ENCODE measurements at regions not wholly inside any gene's neighbourhood (a gene's known extent, or its start where the extent isn't known, plus 50 kb on each side); places are given as distances from the start of the nearest gene placed in this dataset.

GRCh38 chr12:111283966-111284365 lies 84.9 kb downstream of the PHETA1 start:
- no peak overlapping the region for H3K27ac Mint-ChIP-seq
- no peak for TF ChIP-seq CTCF (IDR thresholded peaks at IDR 0.05)
- no peak for DNase-seq
- no peak overlapping the region for H3K4me3 Mint-ChIP-seq
- no peaks in the 10 kb centered on the region for H3K4me1 Mint-ChIP-seq (ENCODE audit: low read depth)
- peaks cover 10% of the 10 kb centered on the region for H3K36me3 Mint-ChIP-seq (ENCODE audit: low read depth)
- peaks cover 13% of the 10 kb centered on the region for H3K9me3 Mint-ChIP-seq
- peaks cover 41% of the 10 kb centered on the region for H3K27me3 Mint-ChIP-seq (ENCODE audit: insufficient read depth)

- H3K4me3 Mint-ChIP-seq: no peak overlapping the region
- H3K4me1 Mint-ChIP-seq (ENCODE audit: low read depth): no peaks in the 10 kb centered on the region
- no peak for TF ChIP-seq CTCF (IDR thresholded peaks at IDR 0.05)
- H3K36me3 Mint-ChIP-seq (ENCODE audit: low read depth): peaks cover 10% of the 10 kb centered on the region
- peaks cover 13% of the 10 kb centered on the region for H3K9me3 Mint-ChIP-seq
- H3K27me3 Mint-ChIP-seq (ENCODE audit: insufficient read depth): peaks cover 44% of the 10 kb centered on the region
- no peak overlapping the region for H3K27ac Mint-ChIP-seq
- DNase-seq: no peak
These were observed 85.4 kb downstream of the PHETA1 start for GRCh38 chr12:111283521-111283920.

GRCh38 chr12:111277570-111277969 lies 91.3 kb downstream of the PHETA1 start:
- Mint-ChIP-seq H3K27me3 (ENCODE audit: insufficient read depth) (peaks cover 44% of the 10 kb centered on the region), H3K4me3 (no peak overlapping the region)

GRCh38 chr12:111276146-111276545 lies 92.7 kb downstream of the PHETA1 start:
- H3K4me3 Mint-ChIP-seq: no peak overlapping the region
- DNase-seq: peak; percentile 15
- no peaks in the 10 kb centered on the region for H3K4me1 Mint-ChIP-seq (ENCODE audit: low read depth)
- peaks cover 9% of the 10 kb centered on the region for H3K9me3 Mint-ChIP-seq
- no peak overlapping the region for H3K27ac Mint-ChIP-seq
- H3K36me3 Mint-ChIP-seq (ENCODE audit: low read depth): peaks cover 6% of the 10 kb centered on the region
- H3K27me3 Mint-ChIP-seq (ENCODE audit: insufficient read depth): peaks cover 36% of the 10 kb centered on the region
- TF ChIP-seq CTCF (IDR thresholded peaks at IDR 0.05): no peak

More at GRCh38 chr12:111277570-111277969, 91.3 kb downstream of the PHETA1 start:
- peaks cover 10% of the 10 kb centered on the region for H3K36me3 Mint-ChIP-seq (ENCODE audit: low read depth)
- H3K27ac Mint-ChIP-seq: no peak overlapping the region
- DNase-seq: no peak
- TF ChIP-seq CTCF (IDR thresholded peaks at IDR 0.05): no peak
- H3K4me1 Mint-ChIP-seq (ENCODE audit: low read depth): no peaks in the 10 kb centered on the region
- peaks cover 13% of the 10 kb centered on the region for H3K9me3 Mint-ChIP-seq

GRCh38 chr12:111275308-111275707 lies 93.6 kb downstream of the PHETA1 start:
- Mint-ChIP-seq H3K36me3 (ENCODE audit: low read depth) (no peaks in the 10 kb centered on the region), H3K27ac (no peak overlapping the region), H3K4me1 (ENCODE audit: low read depth) (no peaks in the 10 kb centered on the region), H3K4me3 (no peak overlapping the region), H3K9me3 (peaks cover under 1% of the 10 kb centered on the region; the same call in 1 of the 2 replicates), H3K27me3 (ENCODE audit: insufficient read depth) (peaks cover 33% of the 10 kb centered on the region)
- no peak for TF ChIP-seq CTCF (IDR thresholded peaks at IDR 0.05)
- no peak for DNase-seq

- no peaks in the 10 kb centered on the region for H3K9me3 Mint-ChIP-seq
- no peak for DNase-seq
- TF ChIP-seq CTCF (IDR thresholded peaks at IDR 0.05): peak; percentile 75
These were observed 94.1 kb downstream of the PHETA1 start for GRCh38 chr12:111274777-111275176.

More at GRCh38 chr12:111274777-111275176, 94.1 kb downstream of the PHETA1 start:
- Mint-ChIP-seq H3K27ac (no peak overlapping the region), H3K36me3 (ENCODE audit: low read depth) (no peaks in the 10 kb centered on the region), H3K27me3 (ENCODE audit: insufficient read depth) (peaks cover 38% of the 10 kb centered on the region), H3K4me3 (no peak overlapping the region), H3K4me1 (ENCODE audit: low read depth) (no peaks in the 10 kb centered on the region)
